ENCODE measurements at regions not wholly inside any gene's neighbourhood (a gene's known extent, or its start where the extent isn't known, plus 50 kb on each side); places are given as distances from the start of the nearest gene placed in this dataset.
"Not testable (repeated sequence)": the region's sequence is repeated elsewhere in the genome, so short reads cannot be mapped to it uniquely, and the experiment has no call there.

- not testable (repeated sequence) for TF ChIP-seq POLR2A, CTCF, EP300 (IDR thresholded peaks at IDR 0.05)
Measured at GRCh38 chr19:28434794-28435193, 778.2 kb downstream of the UQCRFS1 start.

Data from sigmoid colon (tissue), 4 donors.